Lower leg skin (tissue), 3 donors: ENCODE measurements at regions not wholly inside any gene's neighbourhood (a gene's known extent, or its start where the extent isn't known, plus 50 kb on each side); places are given as distances from the start of the nearest gene placed in this dataset.

ENCODE experiments used
- CTCF ChIP-seq, 3 donors: fragments of 450-650 bp; IDR thresholded peaks; one replicate each; pipeline ENCODE4 v1.5.1; 2016; ENCODE audit warnings: antibody characterized with exemption in 3 of 3, mild to moderate bottlenecking in 3 of 3, moderate library complexity in 2 of 3
- POLR2A ChIP-seq, 2 donors: fragments of 450-650 bp; IDR thresholded peaks; one replicate each; pipeline ENCODE4 v1.6.1; 2016 to 2017; ENCODE audit warnings: antibody characterized with exemption in 2 of 2, mild to moderate bottlenecking in 1 of 2, moderate library complexity in 1 of 2

DNA sequence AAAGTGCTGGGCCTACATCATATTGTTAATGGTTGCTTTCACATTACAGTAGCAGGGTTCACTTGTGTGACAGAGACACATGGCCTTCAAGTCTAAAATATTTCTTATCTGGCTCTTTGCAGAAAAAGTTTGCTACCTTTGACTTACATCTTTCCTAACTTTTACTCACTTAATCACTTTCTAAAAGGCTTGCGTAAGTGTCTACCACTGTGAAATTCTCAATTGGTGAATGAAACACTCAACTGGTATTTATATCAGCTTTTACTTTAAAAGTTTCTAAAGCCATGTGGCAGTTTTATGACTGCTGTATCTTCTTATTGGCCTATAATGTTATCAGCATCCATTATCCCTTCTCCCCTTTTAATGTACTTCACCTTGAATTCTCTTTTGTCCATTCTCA, 554.5 kb downstream of the ZIC1 start:
- no peak for TF ChIP-seq CTCF (IDR thresholded peaks at IDR 0.05)
- no peak for TF ChIP-seq POLR2A (IDR thresholded peaks at IDR 0.05)
